ENCODE measurements at regions not wholly inside any gene's neighbourhood (a gene's known extent, or its start where the extent isn't known, plus 50 kb on each side); places are given as distances from the start of the nearest gene placed in this dataset.

GRCh38 chr6:21829126-21829525 lies 235.6 kb downstream of the SOX4 start:
- TF ChIP-seq POLR2A (IDR thresholded peaks at IDR 0.05; ENCODE audit: low read depth) (no peak), CTCF (IDR thresholded peaks at IDR 0.05) (no peak), EP300 (IDR thresholded peaks at IDR 0.05) (peak; percentile 68)

All from esophagus muscularis mucosa (tissue), 4 donors.